WTC11 (cell line): ENCODE measurements at regions not wholly inside any gene's neighbourhood (a gene's known extent, or its start where the extent isn't known, plus 50 kb on each side); places are given as distances from the start of the nearest gene placed in this dataset.

Source experiments
- ATAC-seq: fragments of 200-7000 bp; cut with Tn5 transposase; 2 replicates; pipeline ENCODE4 v1.10.0; 2021; ENCODE audit warnings: mild to moderate bottlenecking, moderate library complexity
- CTCF ChIA-PET: fragments of 300-600 bp; sonication (Branson Sonifier 250); formaldehyde crosslinking; loops from one replicate; lab custom pipeline; 2021; ENCODE audit warnings: antibody characterized with exemption; lab: Charles Lee
- POLR2A ChIA-PET: fragments of 350-600 bp; sonication (Branson Sonifier 250); formaldehyde crosslinking; loops from one replicate; lab custom pipeline; 2021; ENCODE audit warnings: antibody characterized with exemption; lab: Charles Lee
- DNase-seq: peaks from one replicate; pipeline ENCODE4 v3.0.0; 2021; ENCODE audit warnings: low spot score
- H3K27ac Mint-ChIP-seq: 2 replicates; pipeline ENCODE4 v1.8.0; 2021; ENCODE audit warnings: mixed read lengths
- H3K27me3 Mint-ChIP-seq: 2 replicates; pipeline ENCODE4 v1.8.0; 2021; ENCODE audit warnings: low read depth, mild to moderate bottlenecking, moderate library complexity, mixed read lengths
- H3K36me3 Mint-ChIP-seq: 2 replicates; pipeline ENCODE4 v1.8.0; 2021; ENCODE audit warnings: mixed read lengths
- H3K4me1 Mint-ChIP-seq: 2 replicates; pipeline ENCODE4 v1.8.0; 2022; ENCODE audit warnings: mixed read lengths
- H3K4me3 Mint-ChIP-seq: 2 replicates; pipeline ENCODE4 v1.8.0; 2021; ENCODE audit warnings: mild to moderate bottlenecking, moderate library complexity, mixed read lengths
- H3K9me3 Mint-ChIP-seq: 2 replicates; pipeline ENCODE4 v1.8.0; 2021; ENCODE audit warnings: mixed read lengths
- EMX1 ChIP-seq: fragments of 250-450 bp; sonication (Bioruptor Pico); IDR thresholded peaks from 2 replicates; pipeline ENCODE4 v1.8.0; 2021; ENCODE audit warnings: mild to moderate bottlenecking
- FOXP1 ChIP-seq: sonication (generic); formaldehyde crosslinking; IDR thresholded peaks from 2 replicates; pipeline ENCODE4 v1.8.0; 2022; ENCODE audit warnings: missing genetic modification reagents, mild to moderate bottlenecking, moderate library complexity, borderline replicate concordance
- GRHL2 ChIP-seq: fragments of 250-450 bp; sonication (Bioruptor Pico); IDR thresholded peaks from 2 replicates; pipeline ENCODE4 v1.8.0; 2022; ENCODE audit warnings: mild to moderate bottlenecking, moderate library complexity; ENCODE audit not compliant: insufficient replicate concordance, severe bottlenecking
- JUN ChIP-seq: sonication (generic); formaldehyde crosslinking; IDR thresholded peaks from 2 replicates; pipeline ENCODE4 v1.8.0; 2023; ENCODE audit warnings: mild to moderate bottlenecking, missing genetic modification reagents
- RELA ChIP-seq: sonication (generic); formaldehyde crosslinking; IDR thresholded peaks from 2 replicates; pipeline ENCODE4 v1.8.1; 2022; ENCODE audit warnings: missing genetic modification reagents, mild to moderate bottlenecking, borderline replicate concordance
- TCF7 ChIP-seq: sonication (generic); formaldehyde crosslinking; IDR thresholded peaks from 2 replicates; pipeline ENCODE4 v1.8.0; 2022; ENCODE audit warnings: mild to moderate bottlenecking, low read depth, missing genetic modification reagents, moderate library complexity
- TEAD1 ChIP-seq: sonication (generic); formaldehyde crosslinking; IDR thresholded peaks from 2 replicates; pipeline ENCODE4 v1.8.0; 2022; ENCODE audit warnings: mild to moderate bottlenecking, missing genetic modification reagents
- ZNF425 ChIP-seq: fragments of 250-450 bp; sonication (Bioruptor Pico); conservative IDR thresholded peaks from 2 replicates; pipeline ENCODE4 v1.9.0; 2021; ENCODE audit warnings: mild to moderate bottlenecking
- TF ChIP-seq, protein P1 (sequence below): sonication (generic); formaldehyde crosslinking; IDR thresholded peaks from 2 replicates; pipeline ENCODE4 v1.8.1; 2023; ENCODE audit warnings: mild to moderate bottlenecking, missing genetic modification reagents, moderate library complexity
- TF ChIP-seq, protein P2 (sequence below): fragments of 250-450 bp; sonication (Bioruptor Pico); IDR thresholded peaks from 2 replicates; pipeline ENCODE4 v1.9.0; 2021; ENCODE audit warnings: moderate library complexity, mild to moderate bottlenecking, inconsistent platforms, borderline replicate concordance
- TF ChIP-seq, protein P3 (sequence below): fragments of 250-450 bp; sonication (Bioruptor Pico); IDR thresholded peaks from 2 replicates; pipeline ENCODE4 v1.8.0; 2021; ENCODE audit warnings: mild to moderate bottlenecking
- TF ChIP-seq, protein P4 (sequence below): sonication (generic); formaldehyde crosslinking; IDR thresholded peaks from 2 replicates; pipeline ENCODE4 v1.8.0; 2022; ENCODE audit warnings: mild to moderate bottlenecking, missing genetic modification reagents
- TF ChIP-seq, protein P5 (sequence below): sonication (generic); formaldehyde crosslinking; IDR thresholded peaks from 2 replicates; pipeline ENCODE4 v1.8.1; 2023; ENCODE audit warnings: mild to moderate bottlenecking, missing genetic modification reagents, borderline replicate concordance
- TF ChIP-seq, protein P6 (sequence below): sonication (generic); formaldehyde crosslinking; IDR thresholded peaks from 2 replicates; pipeline ENCODE4 v1.8.1; 2023; ENCODE audit warnings: mild to moderate bottlenecking, missing genetic modification reagents
- TF ChIP-seq, protein P7 (sequence below): fragments of 200-600 bp; IDR thresholded peaks from 2 replicates; pipeline ENCODE4 v1.8.0; 2022; ENCODE audit warnings: antibody characterized with exemption
- TF ChIP-seq, protein P8 (sequence below): sonication (generic); formaldehyde crosslinking; IDR thresholded peaks from 2 replicates; pipeline ENCODE4 v1.8.1; 2022; ENCODE audit warnings: mild to moderate bottlenecking, missing genetic modification reagents, moderate library complexity, borderline replicate concordance

- TF ChIP-seq, protein P1, sequence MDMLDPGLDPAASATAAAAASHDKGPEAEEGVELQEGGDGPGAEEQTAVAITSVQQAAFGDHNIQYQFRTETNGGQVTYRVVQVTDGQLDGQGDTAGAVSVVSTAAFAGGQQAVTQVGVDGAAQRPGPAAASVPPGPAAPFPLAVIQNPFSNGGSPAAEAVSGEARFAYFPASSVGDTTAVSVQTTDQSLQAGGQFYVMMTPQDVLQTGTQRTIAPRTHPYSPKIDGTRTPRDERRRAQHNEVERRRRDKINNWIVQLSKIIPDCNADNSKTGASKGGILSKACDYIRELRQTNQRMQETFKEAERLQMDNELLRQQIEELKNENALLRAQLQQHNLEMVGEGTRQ (CRISPR knock-in tag): no peak
- TF ChIP-seq, protein P2, sequence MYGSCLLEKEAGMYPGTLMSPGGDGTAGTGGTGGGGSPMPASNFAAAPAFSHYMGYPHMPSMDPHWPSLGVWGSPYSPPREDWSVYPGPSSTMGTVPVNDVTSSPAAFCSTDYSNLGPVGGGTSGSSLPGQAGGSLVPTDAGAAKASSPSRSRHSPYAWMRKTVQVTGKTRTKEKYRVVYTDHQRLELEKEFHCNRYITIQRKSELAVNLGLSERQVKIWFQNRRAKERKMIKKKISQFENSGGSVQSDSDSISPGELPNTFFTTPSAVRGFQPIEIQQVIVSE (CRISPR knock-in tag): no peak
- TF ChIP-seq EMX1 (CRISPR knock-in tag) (no peak), FOXP1 (CRISPR knock-in tag) (no peak), GRHL2 (CRISPR knock-in tag) (no peak)
- TF ChIP-seq, protein P3, sequence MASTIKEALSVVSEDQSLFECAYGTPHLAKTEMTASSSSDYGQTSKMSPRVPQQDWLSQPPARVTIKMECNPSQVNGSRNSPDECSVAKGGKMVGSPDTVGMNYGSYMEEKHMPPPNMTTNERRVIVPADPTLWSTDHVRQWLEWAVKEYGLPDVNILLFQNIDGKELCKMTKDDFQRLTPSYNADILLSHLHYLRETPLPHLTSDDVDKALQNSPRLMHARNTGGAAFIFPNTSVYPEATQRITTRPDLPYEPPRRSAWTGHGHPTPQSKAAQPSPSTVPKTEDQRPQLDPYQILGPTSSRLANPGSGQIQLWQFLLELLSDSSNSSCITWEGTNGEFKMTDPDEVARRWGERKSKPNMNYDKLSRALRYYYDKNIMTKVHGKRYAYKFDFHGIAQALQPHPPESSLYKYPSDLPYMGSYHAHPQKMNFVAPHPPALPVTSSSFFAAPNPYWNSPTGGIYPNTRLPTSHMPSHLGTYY (CRISPR knock-in tag): no peak
- TF ChIP-seq, protein P4, sequence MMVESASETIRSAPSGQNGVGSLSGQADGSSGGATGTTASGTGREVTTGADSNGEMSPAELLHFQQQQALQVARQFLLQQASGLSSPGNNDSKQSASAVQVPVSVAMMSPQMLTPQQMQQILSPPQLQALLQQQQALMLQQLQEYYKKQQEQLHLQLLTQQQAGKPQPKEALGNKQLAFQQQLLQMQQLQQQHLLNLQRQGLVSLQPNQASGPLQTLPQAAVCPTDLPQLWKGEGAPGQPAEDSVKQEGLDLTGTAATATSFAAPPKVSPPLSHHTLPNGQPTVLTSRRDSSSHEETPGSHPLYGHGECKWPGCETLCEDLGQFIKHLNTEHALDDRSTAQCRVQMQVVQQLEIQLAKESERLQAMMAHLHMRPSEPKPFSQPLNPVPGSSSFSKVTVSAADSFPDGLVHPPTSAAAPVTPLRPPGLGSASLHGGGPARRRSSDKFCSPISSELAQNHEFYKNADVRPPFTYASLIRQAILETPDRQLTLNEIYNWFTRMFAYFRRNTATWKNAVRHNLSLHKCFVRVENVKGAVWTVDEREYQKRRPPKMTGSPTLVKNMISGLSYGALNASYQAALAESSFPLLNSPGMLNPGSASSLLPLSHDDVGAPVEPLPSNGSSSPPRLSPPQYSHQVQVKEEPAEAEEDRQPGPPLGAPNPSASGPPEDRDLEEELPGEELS (CRISPR knock-in tag): no peak
- TF ChIP-seq, protein P5, sequence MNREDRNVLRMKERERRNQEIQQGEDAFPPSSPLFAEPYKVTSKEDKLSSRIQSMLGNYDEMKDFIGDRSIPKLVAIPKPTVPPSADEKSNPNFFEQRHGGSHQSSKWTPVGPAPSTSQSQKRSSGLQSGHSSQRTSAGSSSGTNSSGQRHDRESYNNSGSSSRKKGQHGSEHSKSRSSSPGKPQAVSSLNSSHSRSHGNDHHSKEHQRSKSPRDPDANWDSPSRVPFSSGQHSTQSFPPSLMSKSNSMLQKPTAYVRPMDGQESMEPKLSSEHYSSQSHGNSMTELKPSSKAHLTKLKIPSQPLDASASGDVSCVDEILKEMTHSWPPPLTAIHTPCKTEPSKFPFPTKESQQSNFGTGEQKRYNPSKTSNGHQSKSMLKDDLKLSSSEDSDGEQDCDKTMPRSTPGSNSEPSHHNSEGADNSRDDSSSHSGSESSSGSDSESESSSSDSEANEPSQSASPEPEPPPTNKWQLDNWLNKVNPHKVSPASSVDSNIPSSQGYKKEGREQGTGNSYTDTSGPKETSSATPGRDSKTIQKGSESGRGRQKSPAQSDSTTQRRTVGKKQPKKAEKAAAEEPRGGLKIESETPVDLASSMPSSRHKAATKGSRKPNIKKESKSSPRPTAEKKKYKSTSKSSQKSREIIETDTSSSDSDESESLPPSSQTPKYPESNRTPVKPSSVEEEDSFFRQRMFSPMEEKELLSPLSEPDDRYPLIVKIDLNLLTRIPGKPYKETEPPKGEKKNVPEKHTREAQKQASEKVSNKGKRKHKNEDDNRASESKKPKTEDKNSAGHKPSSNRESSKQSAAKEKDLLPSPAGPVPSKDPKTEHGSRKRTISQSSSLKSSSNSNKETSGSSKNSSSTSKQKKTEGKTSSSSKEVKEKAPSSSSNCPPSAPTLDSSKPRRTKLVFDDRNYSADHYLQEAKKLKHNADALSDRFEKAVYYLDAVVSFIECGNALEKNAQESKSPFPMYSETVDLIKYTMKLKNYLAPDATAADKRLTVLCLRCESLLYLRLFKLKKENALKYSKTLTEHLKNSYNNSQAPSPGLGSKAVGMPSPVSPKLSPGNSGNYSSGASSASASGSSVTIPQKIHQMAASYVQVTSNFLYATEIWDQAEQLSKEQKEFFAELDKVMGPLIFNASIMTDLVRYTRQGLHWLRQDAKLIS (CRISPR knock-in tag): no peak
These were observed 1348.8 kb downstream of the PCDH18 start (continued) for GRCh38 chr4:136183513-136183912.

DNA sequence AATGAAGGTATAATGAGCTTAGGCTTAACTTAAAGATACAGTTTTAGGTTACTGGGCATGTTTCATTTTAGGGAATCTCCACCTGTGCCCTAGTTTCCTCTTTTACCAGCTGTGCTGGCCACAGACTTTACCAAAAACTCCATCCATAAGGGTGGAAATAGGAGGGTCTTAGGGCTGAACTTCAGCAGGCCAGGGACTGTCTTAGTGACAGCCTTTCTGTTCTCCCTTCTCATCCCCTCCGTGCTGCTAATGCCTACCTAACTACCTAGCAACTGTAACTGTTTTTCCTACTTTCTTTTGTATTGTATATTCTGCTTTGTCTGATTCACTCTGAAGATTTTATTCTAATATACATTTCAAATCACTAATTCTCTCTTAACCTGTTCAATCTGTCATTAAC, 1375.3 kb downstream of the PCDH18 start:
- Mint-ChIP-seq H3K27ac (peak overlapping the region; percentile 32; the same call in 1 of the 2 replicates), H3K36me3 (peaks cover 6% of the 10 kb centered on the region)
- no peak for TF ChIP-seq JUN (CRISPR knock-in tag)
- TF ChIP-seq, protein P3 (CRISPR knock-in tag): no peak
- TF ChIP-seq, protein P6, sequence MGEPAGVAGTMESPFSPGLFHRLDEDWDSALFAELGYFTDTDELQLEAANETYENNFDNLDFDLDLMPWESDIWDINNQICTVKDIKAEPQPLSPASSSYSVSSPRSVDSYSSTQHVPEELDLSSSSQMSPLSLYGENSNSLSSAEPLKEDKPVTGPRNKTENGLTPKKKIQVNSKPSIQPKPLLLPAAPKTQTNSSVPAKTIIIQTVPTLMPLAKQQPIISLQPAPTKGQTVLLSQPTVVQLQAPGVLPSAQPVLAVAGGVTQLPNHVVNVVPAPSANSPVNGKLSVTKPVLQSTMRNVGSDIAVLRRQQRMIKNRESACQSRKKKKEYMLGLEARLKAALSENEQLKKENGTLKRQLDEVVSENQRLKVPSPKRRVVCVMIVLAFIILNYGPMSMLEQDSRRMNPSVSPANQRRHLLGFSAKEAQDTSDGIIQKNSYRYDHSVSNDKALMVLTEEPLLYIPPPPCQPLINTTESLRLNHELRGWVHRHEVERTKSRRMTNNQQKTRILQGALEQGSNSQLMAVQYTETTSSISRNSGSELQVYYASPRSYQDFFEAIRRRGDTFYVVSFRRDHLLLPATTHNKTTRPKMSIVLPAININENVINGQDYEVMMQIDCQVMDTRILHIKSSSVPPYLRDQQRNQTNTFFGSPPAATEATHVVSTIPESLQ: no peak
- TF ChIP-seq, protein P7, sequence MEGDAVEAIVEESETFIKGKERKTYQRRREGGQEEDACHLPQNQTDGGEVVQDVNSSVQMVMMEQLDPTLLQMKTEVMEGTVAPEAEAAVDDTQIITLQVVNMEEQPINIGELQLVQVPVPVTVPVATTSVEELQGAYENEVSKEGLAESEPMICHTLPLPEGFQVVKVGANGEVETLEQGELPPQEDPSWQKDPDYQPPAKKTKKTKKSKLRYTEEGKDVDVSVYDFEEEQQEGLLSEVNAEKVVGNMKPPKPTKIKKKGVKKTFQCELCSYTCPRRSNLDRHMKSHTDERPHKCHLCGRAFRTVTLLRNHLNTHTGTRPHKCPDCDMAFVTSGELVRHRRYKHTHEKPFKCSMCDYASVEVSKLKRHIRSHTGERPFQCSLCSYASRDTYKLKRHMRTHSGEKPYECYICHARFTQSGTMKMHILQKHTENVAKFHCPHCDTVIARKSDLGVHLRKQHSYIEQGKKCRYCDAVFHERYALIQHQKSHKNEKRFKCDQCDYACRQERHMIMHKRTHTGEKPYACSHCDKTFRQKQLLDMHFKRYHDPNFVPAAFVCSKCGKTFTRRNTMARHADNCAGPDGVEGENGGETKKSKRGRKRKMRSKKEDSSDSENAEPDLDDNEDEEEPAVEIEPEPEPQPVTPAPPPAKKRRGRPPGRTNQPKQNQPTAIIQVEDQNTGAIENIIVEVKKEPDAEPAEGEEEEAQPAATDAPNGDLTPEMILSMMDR: no peak
- TF ChIP-seq RELA: no peak
- TF ChIP-seq, protein P8, sequence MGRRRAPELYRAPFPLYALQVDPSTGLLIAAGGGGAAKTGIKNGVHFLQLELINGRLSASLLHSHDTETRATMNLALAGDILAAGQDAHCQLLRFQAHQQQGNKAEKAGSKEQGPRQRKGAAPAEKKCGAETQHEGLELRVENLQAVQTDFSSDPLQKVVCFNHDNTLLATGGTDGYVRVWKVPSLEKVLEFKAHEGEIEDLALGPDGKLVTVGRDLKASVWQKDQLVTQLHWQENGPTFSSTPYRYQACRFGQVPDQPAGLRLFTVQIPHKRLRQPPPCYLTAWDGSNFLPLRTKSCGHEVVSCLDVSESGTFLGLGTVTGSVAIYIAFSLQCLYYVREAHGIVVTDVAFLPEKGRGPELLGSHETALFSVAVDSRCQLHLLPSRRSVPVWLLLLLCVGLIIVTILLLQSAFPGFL (CRISPR knock-in tag): no peak
- no peak for TF ChIP-seq TCF7 (CRISPR knock-in tag)
- TF ChIP-seq ZNF425 (CRISPR knock-in tag): no peak
- no peak for TF ChIP-seq TEAD1 (CRISPR knock-in tag)

More for the DNA sequence above, 1375.3 kb downstream of the PCDH18 start:
- DNase-seq: no peak
- ATAC-seq: peak; percentile 82
- no peaks in the 10 kb centered on the region for H3K27me3 Mint-ChIP-seq
- peaks cover 21% of the 10 kb centered on the region for H3K4me1 Mint-ChIP-seq
- H3K4me3 Mint-ChIP-seq: no peak overlapping the region
- ChIA-PET CTCF (no interaction called here), POLR2A (interaction anchor here (0.6 kb wide), 1 partner anchor 454 kb away, joined by 4 read pairs; no protein-coding TSS in a partner anchor)
- H3K9me3 Mint-ChIP-seq: peaks cover 6% of the 10 kb centered on the region
